ENCODE measurements at regions not wholly inside any gene's neighbourhood (a gene's known extent, or its start where the extent isn't known, plus 50 kb on each side); places are given as distances from the start of the nearest gene placed in this dataset.

- TF ChIP-seq CTCF (IDR thresholded peaks at IDR 0.05; ENCODE audit: low read depth, low read length, missing control alignments) = no peak
- DNase-seq (ENCODE audit: low read depth) = no peak
- H3K4me3 ChIP-seq (ENCODE audit: low read depth, low read length) = no peak overlapping the region
- in situ Hi-C loops (cut with HindIII; ENCODE audit: low sequenced_read_pairs) = no loop called here
These were observed 53.6 kb upstream of the RBMS3 start for GRCh38 chr3:29227307-29227706.
